T-cell (primary cell): ENCODE measurements at regions not wholly inside any gene's neighbourhood (a gene's known extent, or its start where the extent isn't known, plus 50 kb on each side); places are given as distances from the start of the nearest gene placed in this dataset.
"Not testable (repeated sequence)": the region's sequence is repeated elsewhere in the genome, so short reads cannot be mapped to it uniquely, and the experiment has no call there.

ENCODE experiments used
- ATAC-seq, 4 experiments: fragments of 200-7000 bp in 3 of 4; fragments of 150-1000 bp in 1 of 4; cut with Tn5 transposase; replicated peaks in 1 of 4; 1 replicate in 3 of 4; 2 replicates in 1 of 4; pipeline ENCODE4 v1.10.0; 2021; ENCODE audit warnings: moderate library complexity in 3 of 4, mild to moderate bottlenecking in 2 of 4, moderate number of reproducible peaks in 1 of 4
- CTCF ChIA-PET, 2 donors: fragments of 300-600 bp; sonication (Branson Sonifier 250); formaldehyde crosslinking; loops; one replicate each; lab custom pipeline; 2022; ENCODE audit warnings: antibody characterized with exemption in 2 of 2; lab: Charles Lee
- POLR2A ChIA-PET, 2 donors: fragments of 300-600 bp; sonication (Branson Sonifier 250); formaldehyde crosslinking; loops; one replicate each; lab custom pipeline; 2022; ENCODE audit warnings: antibody characterized with exemption in 2 of 2; lab: Charles Lee
- DNase-seq, 35 experiments: peaks; one replicate each; pipeline versions ENCODE4 v3.0.0 to v3.0.0-alpha.2; 2013 to 2023
- H3K27ac ChIP-seq: one replicate; pipeline ENCODE4 v1.5.1; 2013; ENCODE audit warnings: low read length
- H3K27me3 ChIP-seq, 2 experiments: replicated peaks in 1 of 2; 1 replicate in 1 of 2; 2 replicates in 1 of 2; pipeline versions ENCODE4 v1.6.1 to v1.7.0; 2013; ENCODE audit warnings: low read length in 1 of 2, mixed read lengths in 1 of 2; ENCODE audit not compliant: control insufficient read depth in 2 of 2, insufficient read depth in 2 of 2; ENCODE audit errors: extremely low read depth in 1 of 2
- H3K36me3 ChIP-seq, 2 donors: 1 replicate in 1 of 2; 2 replicates in 1 of 2; pipeline versions ENCODE4 v1.6.1 to v1.7.0; 2013; ENCODE audit warnings: low read length in 1 of 2; ENCODE audit not compliant: control insufficient read depth in 2 of 2, insufficient read depth in 1 of 2; ENCODE audit errors: extremely low read depth in 1 of 2
- H3K4me1 ChIP-seq, 2 experiments: 1 replicate in 1 of 2; 2 replicates in 1 of 2; pipeline versions ENCODE4 v1.6.1 to v1.7.0; 2013; ENCODE audit warnings: low read length in 2 of 2, mixed read lengths in 1 of 2; ENCODE audit not compliant: insufficient read depth in 2 of 2, control insufficient read depth in 1 of 2; ENCODE audit errors: extremely low read depth in 1 of 2
- H3K4me3 ChIP-seq, 2 donors: 1 replicate in 1 of 2; 2 replicates in 1 of 2; pipeline versions ENCODE4 v1.5.1 to v1.7.0; 2013; ENCODE audit warnings: mild to moderate bottlenecking in 2 of 2, low read length in 1 of 2, moderate library complexity in 1 of 2; ENCODE audit not compliant: control insufficient read depth in 1 of 2; ENCODE audit errors: extremely low read depth in 1 of 2
- H3K9me3 ChIP-seq: 2 replicates; pipeline ENCODE4 v1.7.0; 2013
- H3K27ac Mint-ChIP-seq, 2 donors: one replicate each; pipeline ENCODE4 v1.8.0; 2020 to 2021; ENCODE audit warnings: mild to moderate bottlenecking in 2 of 2, mixed read lengths in 2 of 2
- H3K27me3 Mint-ChIP-seq, 2 donors: one replicate each; pipeline ENCODE4 v1.8.0; 2021 to 2022; ENCODE audit warnings: mixed read lengths in 2 of 2
- H3K36me3 Mint-ChIP-seq: one replicate; pipeline ENCODE4 v1.8.0; 2021; ENCODE audit warnings: mixed read lengths
- H3K4me1 Mint-ChIP-seq, 3 donors: one replicate each; pipeline ENCODE4 v1.8.0; 2020 to 2022; ENCODE audit warnings: mixed read lengths in 3 of 3, mild to moderate bottlenecking in 1 of 3
- H3K4me3 Mint-ChIP-seq, 3 donors: one replicate each; pipeline ENCODE4 v1.8.0; 2020 to 2022; ENCODE audit warnings: mild to moderate bottlenecking in 3 of 3, mixed read lengths in 3 of 3, moderate library complexity in 3 of 3
- H3K9me3 Mint-ChIP-seq, 3 donors: one replicate each; pipeline ENCODE4 v1.8.0; 2020 to 2022; ENCODE audit warnings: mixed read lengths in 3 of 3
- WGBS: methylation state at CpG from one replicate; pipeline ENCODE4 v1.1.5; 2013; ENCODE audit warnings: missing lambda C conversion rate; ENCODE audit not compliant: insufficient coverage; 5-methylcytosine and 5-hydroxymethylcytosine counted together

GRCh38 chr9:80771555-80772347 lies 917.6 kb downstream of the TLE1 start:
- Mint-ChIP-seq H3K4me3 (no peak overlapping the region), H3K9me3 (peaks cover 0 to 12% (median 3%) of the 10 kb centered on the region in 3 donors), H3K4me1 (no peaks in the 10 kb centered on the region), H3K27ac (no peak overlapping the region), H3K27me3 (no peaks in the 10 kb centered on the region), H3K36me3 (no peaks in the 10 kb centered on the region)
- Histone ChIP-seq H3K36me3 (no peaks in the 10 kb centered on the region), H3K27ac (no peak overlapping the region), H3K9me3 (no peaks in the 10 kb centered on the region), H3K27me3 (no peaks in the 10 kb centered on the region), H3K4me1 (no peaks in the 10 kb centered on the region), H3K4me3 (no peak overlapping the region)
- WGBS, result 89% methylated on average over 3 of the region's 6 CpGs
- ATAC-seq (no peak), DNase-seq (no peak)
- POLR2A ChIA-PET, result no interaction called here
- CTCF ChIA-PET, result no interaction called here

DNA sequence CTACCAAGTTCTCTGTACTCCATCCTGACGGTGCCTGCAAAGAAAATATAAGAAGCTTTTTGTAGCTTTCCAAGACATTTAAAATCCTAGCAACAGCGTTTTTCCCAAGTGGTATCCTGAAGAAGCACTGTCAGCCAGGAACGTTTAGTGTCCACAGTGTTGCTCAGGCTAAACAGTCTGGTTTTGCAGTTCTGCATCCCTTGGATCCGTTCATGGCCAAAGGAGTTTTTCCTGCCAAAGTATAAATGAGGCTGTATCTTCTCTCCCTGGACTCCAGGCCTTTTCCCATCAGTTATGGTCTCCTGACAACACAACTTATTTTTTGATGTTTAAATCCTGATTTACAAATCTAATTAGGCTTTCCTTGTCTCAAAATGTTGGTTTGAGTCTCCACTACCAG lies 925.8 kb downstream of the TLE1 start:
- ChIA-PET CTCF (no interaction called here), POLR2A (interaction anchor here in 1 of 2 donors (0.7 kb wide), 1 partner anchor 31 kb away, joined by 3 read pairs; no protein-coding TSS in a partner anchor)
- no peaks in the 10 kb centered on the region for H3K4me1 Mint-ChIP-seq
- 76% methylated on average over 4 of the region's 4 CpGs for WGBS
- H3K9me3 ChIP-seq, result no peaks in the 10 kb centered on the region
- H3K4me3 Mint-ChIP-seq, result no peak overlapping the region
- DNase-seq (no peak), ATAC-seq (no peak)
- H3K27me3 Mint-ChIP-seq, result no peaks in the 10 kb centered on the region
- no peak overlapping the region for H3K27ac ChIP-seq
- no peaks in the 10 kb centered on the region for H3K36me3 ChIP-seq
- no peaks in the 10 kb centered on the region for H3K36me3 Mint-ChIP-seq
- H3K9me3 Mint-ChIP-seq, result peaks cover 8 to 17% (median 10%) of the 10 kb centered on the region in 3 donors
- no peak overlapping the region for H3K27ac Mint-ChIP-seq
- H3K27me3 ChIP-seq, result no peaks in the 10 kb centered on the region
- no peak overlapping the region for H3K4me3 ChIP-seq
- no peaks in the 10 kb centered on the region for H3K4me1 ChIP-seq

DNA sequence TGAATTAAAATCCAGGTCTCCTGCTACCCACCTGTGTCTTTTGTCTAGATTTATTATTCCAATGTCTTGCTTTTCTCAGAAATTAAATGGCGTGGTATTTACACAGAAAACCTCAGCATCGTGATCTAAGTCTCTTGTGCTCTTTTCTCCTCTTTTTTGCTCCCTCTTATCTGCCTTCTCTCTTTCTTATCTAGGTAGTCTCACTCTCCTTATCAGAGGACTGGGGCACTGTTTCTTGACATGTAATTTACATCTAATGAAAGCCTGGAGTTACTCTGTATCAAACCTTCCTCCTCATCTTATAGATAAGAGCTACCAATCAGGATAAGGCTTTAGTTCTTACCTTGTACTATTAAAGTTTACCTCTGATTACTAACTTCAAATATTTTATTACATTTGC lies 933.8 kb downstream of the TLE1 start:
- no peak for DNase-seq
- no peaks in the 10 kb centered on the region for H3K36me3 Mint-ChIP-seq
- Histone ChIP-seq H3K9me3 (no peaks in the 10 kb centered on the region), H3K27me3 (no peaks in the 10 kb centered on the region), H3K4me1 (no peaks in the 10 kb centered on the region), H3K36me3 (no peaks in the 10 kb centered on the region), H3K27ac (no peak overlapping the region), H3K4me3 (no peak overlapping the region)
- H3K4me3 Mint-ChIP-seq, result no peak overlapping the region
- H3K9me3 Mint-ChIP-seq, result peaks cover 4 to 25% (median 5%) of the 10 kb centered on the region in 3 donors
- H3K27me3 Mint-ChIP-seq, result no peaks in the 10 kb centered on the region
- WGBS, result 50% methylated on average over 2 of the region's 2 CpGs
- ChIA-PET CTCF (no interaction called here), POLR2A (no interaction called here)
- no peak overlapping the region for H3K27ac Mint-ChIP-seq
- no peak for ATAC-seq
- no peaks in the 10 kb centered on the region for H3K4me1 Mint-ChIP-seq

DNA sequence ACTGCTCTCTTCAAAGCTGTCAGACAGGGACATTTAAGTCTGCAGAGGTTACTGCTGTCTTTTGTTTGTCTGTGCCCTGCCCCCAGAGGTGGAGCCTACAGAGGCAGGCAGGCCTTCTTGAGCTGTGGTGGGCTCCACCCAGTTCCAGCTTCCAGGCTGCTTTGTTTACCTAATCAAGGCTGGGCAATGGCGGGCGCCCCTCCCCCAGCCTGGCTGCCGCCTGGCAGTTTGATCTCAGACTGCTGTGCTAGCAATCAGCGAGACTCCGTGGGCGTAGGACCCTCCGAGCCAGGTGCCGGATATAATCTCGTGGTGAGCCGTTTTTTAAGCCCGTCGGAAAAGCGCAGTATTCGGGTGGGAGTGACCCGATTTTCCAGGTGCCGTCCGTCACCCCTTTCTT lies 942.3 kb downstream of the TLE1 start:
- H3K4me1 Mint-ChIP-seq, DNase-seq, H3K36me3 Mint-ChIP-seq, ATAC-seq, H3K4me1 ChIP-seq, H3K9me3 Mint-ChIP-seq, H3K4me3 ChIP-seq, POLR2A ChIA-PET, H3K9me3 ChIP-seq, H3K27me3 ChIP-seq, H3K4me3 Mint-ChIP-seq, CTCF ChIA-PET, H3K27ac Mint-ChIP-seq, H3K27me3 Mint-ChIP-seq, H3K36me3 ChIP-seq, H3K27ac ChIP-seq: not testable (repeated sequence)
- WGBS, result 96% methylated on average over 3 of the region's 17 CpGs

DNA sequence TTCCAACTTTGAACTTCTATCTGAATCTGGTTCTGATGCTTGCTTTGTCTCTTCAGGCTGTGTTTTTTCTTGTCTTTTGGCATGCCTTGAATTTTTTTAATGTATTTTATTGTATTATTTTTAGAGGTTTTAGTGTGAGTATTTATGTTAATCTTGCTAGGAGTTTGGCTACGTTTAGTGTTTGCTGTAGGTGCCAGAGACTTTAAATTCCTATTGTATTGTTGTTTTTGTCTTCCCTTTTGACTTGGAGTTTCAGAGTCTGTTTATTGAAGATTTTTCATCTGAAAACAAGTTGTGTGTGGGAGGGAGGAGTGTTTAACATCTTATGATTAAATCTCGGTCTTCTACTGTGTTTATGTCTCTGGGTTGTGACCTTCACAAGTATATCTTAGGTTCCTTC lies 956.8 kb downstream of the TLE1 start:
- Mint-ChIP-seq H3K9me3 (peaks cover 0 to 19% (median 12%) of the 10 kb centered on the region in 3 donors), H3K4me1 (no peaks in the 10 kb centered on the region), H3K27me3 (no peaks in the 10 kb centered on the region), H3K27ac (no peak overlapping the region), H3K36me3 (no peaks in the 10 kb centered on the region), H3K4me3 (no peak overlapping the region)
- Histone ChIP-seq H3K4me3 (no peak overlapping the region), H3K4me1 (no peaks in the 10 kb centered on the region), H3K27ac (no peak overlapping the region), H3K36me3 (no peaks in the 10 kb centered on the region), H3K27me3 (no peaks in the 10 kb centered on the region), H3K9me3 (no peaks in the 10 kb centered on the region)
- no peak for DNase-seq
- 67% methylated on average over 1 of the region's 2 CpGs for WGBS
- CTCF ChIA-PET, result no interaction called here
- no peak for ATAC-seq
- POLR2A ChIA-PET, result interaction anchor here in 1 of 2 donors (0.5 kb wide), 1 partner anchor 17 kb away, joined by 3 read pairs; no protein-coding TSS in a partner anchor

DNA sequence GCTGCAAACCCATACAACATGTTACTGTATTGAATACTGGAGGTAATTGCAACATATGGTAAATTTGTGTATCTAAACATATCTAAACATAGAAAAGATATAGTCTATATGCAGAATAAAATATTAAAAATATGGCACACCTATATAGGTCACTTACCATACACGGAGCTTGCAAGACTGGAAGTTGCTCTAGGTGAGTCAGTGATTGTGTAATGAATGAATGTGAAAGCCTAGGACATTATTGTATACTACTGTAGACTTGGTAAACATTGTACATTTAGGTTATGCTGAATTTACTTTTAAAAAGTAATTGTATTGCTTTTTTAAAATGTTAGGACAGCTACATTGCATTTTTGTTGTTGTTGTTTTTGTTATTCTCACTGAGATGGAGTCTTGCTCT lies 968.8 kb downstream of the TLE1 start:
- Mint-ChIP-seq H3K36me3 (no peaks in the 10 kb centered on the region), H3K4me3 (no peak overlapping the region), H3K27ac (no peak overlapping the region), H3K9me3 (peaks cover 18 to 26% (median 20%) of the 10 kb centered on the region in 3 donors), H3K4me1 (no peaks in the 10 kb centered on the region), H3K27me3 (no peaks in the 10 kb centered on the region)
- no peaks in the 10 kb centered on the region for H3K4me1 ChIP-seq
- POLR2A ChIA-PET, result no interaction called here
- no peak overlapping the region for H3K4me3 ChIP-seq
- no CpG with 5 or more reads among the region's 1 CpG for WGBS
- CTCF ChIA-PET, result no interaction called here
- no peaks in the 10 kb centered on the region for H3K36me3 ChIP-seq
- ATAC-seq (no peak), DNase-seq (no peak)
- H3K27ac ChIP-seq, result no peak overlapping the region
- H3K9me3 ChIP-seq, result no peaks in the 10 kb centered on the region
- H3K27me3 ChIP-seq, result no peaks in the 10 kb centered on the region
